ENCODE measurements at regions not wholly inside any gene's neighbourhood (a gene's known extent, or its start where the extent isn't known, plus 50 kb on each side); places are given as distances from the start of the nearest gene placed in this dataset.

DNA sequence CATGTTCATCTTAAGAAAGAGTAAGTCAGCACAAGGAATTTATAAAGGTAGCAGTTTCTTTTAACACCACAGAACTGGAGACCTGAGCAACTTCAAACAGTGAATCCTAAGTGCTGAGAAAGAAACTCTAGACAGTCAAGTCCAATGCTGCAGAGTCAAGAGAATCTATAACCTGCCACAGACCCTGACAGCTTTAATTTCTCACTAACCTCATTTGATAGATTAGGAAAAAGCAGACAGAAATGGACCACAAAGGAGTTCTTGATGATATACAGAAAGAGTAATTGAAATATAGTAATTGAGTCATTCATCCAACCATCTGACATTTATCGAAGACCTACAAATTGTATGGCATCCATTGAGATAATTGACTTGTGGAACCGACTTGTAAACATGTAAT lies 847.0 kb downstream of the SORCS1 start:
- no peak overlapping the region for H3K4me3 ChIP-seq (ENCODE audit: control extremely low read depth in 1 of 5, extremely low read depth in 1 of 5, insufficient read depth in 1 of 5, low read depth in 2 of 5, low read length in 4 of 5)
- WGBS (ENCODE audit: insufficient coverage): no CpG with 5 or more reads among the region's 2 CpGs
- no peaks in the 10 kb centered on the region for H3K79me2 ChIP-seq (ENCODE audit: control insufficient read depth, insufficient read depth, low read length)
- ATAC-seq (ENCODE audit: low read depth): no peak
- intact Hi-C loops (cut with micrococcal nuclease): no loop called here
- no peak for DNase-seq
- H2AFZ ChIP-seq (ENCODE audit: insufficient read depth, low read depth, low read length, poor library complexity, severe bottlenecking): no peak overlapping the region
- H3K27me3 ChIP-seq (replicated peaks in 1 of 4; ENCODE audit: control extremely low read depth in 1 of 4, control insufficient read depth in 3 of 4, insufficient read depth in 4 of 4, low read length in 3 of 4): no peaks in the 10 kb centered on the region
- H3K36me3 ChIP-seq (replicated peaks in 1 of 2; ENCODE audit: control extremely low read depth in 1 of 2, control insufficient read depth in 1 of 2, extremely low read depth in 1 of 2, insufficient read depth in 2 of 2, low read length in 1 of 2): no peaks in the 10 kb centered on the region
- H3K4me1 ChIP-seq (ENCODE audit: control insufficient read depth in 2 of 2, insufficient read depth in 2 of 2, low read length in 2 of 2): no peaks in the 10 kb centered on the region
- ChIA-PET POLR2A (no interaction called here), CTCF (no interaction called here)
- no peak overlapping the region for H3K9ac ChIP-seq (ENCODE audit: low read length)
- Mint-ChIP-seq H3K27ac (no peak overlapping the region), H3K27me3 (no peaks in the 10 kb centered on the region), H3K4me3 (no peak overlapping the region), H3K9me3 (ENCODE audit: insufficient read depth) (peaks cover 2% of the 10 kb centered on the region), H3K4me1 (no peaks in the 10 kb centered on the region)
- no peak for TF ChIP-seq EZH2 (IDR thresholded peaks at IDR 0.05; ENCODE audit: borderline replicate concordance, insufficient read depth, low read depth, low read length, poor library complexity, severe bottlenecking)
- TF ChIP-seq CTCF (IDR thresholded peaks at IDR 0.05): no peak
- no peaks in the 10 kb centered on the region for H4K20me1 ChIP-seq (ENCODE audit: control insufficient read depth, insufficient read depth, low read length, poor library complexity, severe bottlenecking)
- H3K9me3 ChIP-seq (ENCODE audit: control extremely low read depth in 1 of 3, control insufficient read depth in 2 of 3, insufficient read depth in 1 of 3, low read length in 2 of 3): peaks cover 0 to 9% (median 0%) of the 10 kb centered on the region in 3 donors
- no peak overlapping the region for H3K4me2 ChIP-seq (replicated peaks; ENCODE audit: low read depth, low read length, poor library complexity, severe bottlenecking)
- no peak overlapping the region for H3K27ac ChIP-seq (ENCODE audit: low read length in 2 of 2)

DNA sequence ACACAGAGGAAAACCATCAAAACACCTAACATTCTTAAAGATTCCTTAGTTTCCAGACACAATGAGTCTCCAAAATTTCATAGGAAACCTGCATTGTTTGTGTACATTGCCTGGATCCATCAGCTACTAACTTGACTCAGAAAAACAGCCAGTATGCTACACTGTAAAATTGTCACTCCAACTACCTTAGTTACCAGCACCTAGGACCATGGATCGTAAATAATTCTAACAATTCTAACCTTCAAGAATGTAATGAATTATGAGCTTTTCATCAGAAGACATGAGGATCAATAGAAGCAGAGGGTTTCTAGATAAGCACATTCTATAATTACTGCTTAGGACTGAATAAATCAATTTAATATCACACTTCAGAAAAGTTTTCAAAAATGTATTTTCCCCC lies 851.5 kb downstream of the SORCS1 start:
- no peaks in the 10 kb centered on the region for H3K36me3 ChIP-seq (replicated peaks in 1 of 2; ENCODE audit: control extremely low read depth in 1 of 2, control insufficient read depth in 1 of 2, extremely low read depth in 1 of 2, insufficient read depth in 2 of 2, low read length in 1 of 2)
- no peaks in the 10 kb centered on the region for H3K4me1 ChIP-seq (ENCODE audit: control insufficient read depth in 2 of 2, insufficient read depth in 2 of 2, low read length in 2 of 2)
- H3K4me3 ChIP-seq (ENCODE audit: control extremely low read depth in 1 of 5, extremely low read depth in 1 of 5, insufficient read depth in 1 of 5, low read depth in 2 of 5, low read length in 4 of 5): no peak overlapping the region
- no peaks in the 10 kb centered on the region for H3K27me3 ChIP-seq (replicated peaks in 1 of 4; ENCODE audit: control extremely low read depth in 1 of 4, control insufficient read depth in 3 of 4, insufficient read depth in 4 of 4, low read length in 3 of 4)
- no peaks in the 10 kb centered on the region for H3K79me2 ChIP-seq (ENCODE audit: control insufficient read depth, insufficient read depth, low read length)
- POLR2A ChIA-PET: no interaction called here
- Mint-ChIP-seq H3K27ac (no peak overlapping the region), H3K4me1 (no peaks in the 10 kb centered on the region), H3K9me3 (ENCODE audit: insufficient read depth) (no peaks in the 10 kb centered on the region), H3K4me3 (no peak overlapping the region), H3K27me3 (no peaks in the 10 kb centered on the region)
- TF ChIP-seq EZH2 (IDR thresholded peaks at IDR 0.05; ENCODE audit: borderline replicate concordance, insufficient read depth, low read depth, low read length, poor library complexity, severe bottlenecking): no peak
- TF ChIP-seq CTCF (IDR thresholded peaks at IDR 0.05): no peak
- H3K27ac ChIP-seq (ENCODE audit: low read length in 2 of 2): no peak overlapping the region
- H3K9me3 ChIP-seq (ENCODE audit: control extremely low read depth in 1 of 3, control insufficient read depth in 2 of 3, insufficient read depth in 1 of 3, low read length in 2 of 3): no peaks in the 10 kb centered on the region
- no peaks in the 10 kb centered on the region for H4K20me1 ChIP-seq (ENCODE audit: control insufficient read depth, insufficient read depth, low read length, poor library complexity, severe bottlenecking)
- no CpG with 5 or more reads among the region's 1 CpG for WGBS (ENCODE audit: insufficient coverage)
- ATAC-seq (ENCODE audit: low read depth): no peak
- no peak overlapping the region for H3K9ac ChIP-seq (ENCODE audit: low read length)
- H3K4me2 ChIP-seq (replicated peaks; ENCODE audit: low read depth, low read length, poor library complexity, severe bottlenecking): no peak overlapping the region
- intact Hi-C loops (cut with micrococcal nuclease): no loop called here
- CTCF ChIA-PET: no interaction called here
- no peak overlapping the region for H2AFZ ChIP-seq (ENCODE audit: insufficient read depth, low read depth, low read length, poor library complexity, severe bottlenecking)
- DNase-seq: no peak

Data from B cell (primary cell).